Progenitor cell of endocrine pancreas (in vitro differentiated cells): ENCODE measurements at regions not wholly inside any gene's neighbourhood (a gene's known extent, or its start where the extent isn't known, plus 50 kb on each side); places are given as distances from the start of the nearest gene placed in this dataset.

Experiments used
- DNase-seq: peaks from one replicate; pipeline ENCODE4 v3.0.0; 2021; ENCODE audit warnings: low spot score; ENCODE audit not compliant: unreplicated experiment
- H3K27ac Mint-ChIP-seq: 2 replicates; pipeline ENCODE4 v1.8.0; 2021; ENCODE audit warnings: mild to moderate bottlenecking, moderate library complexity, mixed read lengths
- H3K27me3 Mint-ChIP-seq: 2 replicates; pipeline ENCODE4 v1.8.0; 2021; ENCODE audit warnings: mixed read lengths
- H3K36me3 Mint-ChIP-seq: 2 replicates; pipeline ENCODE4 v1.8.0; 2022; ENCODE audit warnings: mixed read lengths; ENCODE audit not compliant: insufficient read depth
- H3K4me1 Mint-ChIP-seq: 2 replicates; pipeline ENCODE4 v1.8.0; 2021; ENCODE audit warnings: low read depth, mixed read lengths
- H3K4me3 Mint-ChIP-seq: 2 replicates; pipeline ENCODE4 v1.8.0; 2021; ENCODE audit warnings: low read depth, mild to moderate bottlenecking, moderate library complexity, mixed read lengths
- H3K9me3 Mint-ChIP-seq: 2 replicates; pipeline ENCODE4 v1.8.0; 2021; ENCODE audit warnings: low read depth, mixed read lengths
- CTCF ChIP-seq: fragments of 200-600 bp; sonication (generic); IDR thresholded peaks from one replicate; pipeline ENCODE4 v1.5.0; 2021; ENCODE audit warnings: antibody characterized with exemption, mild to moderate bottlenecking; ENCODE audit not compliant: unreplicated experiment

- H3K9me3 Mint-ChIP-seq = peaks cover 12% of the 10 kb centered on the region
- peaks cover 23% of the 10 kb centered on the region for H3K4me1 Mint-ChIP-seq
- no peak for TF ChIP-seq CTCF
- H3K36me3 Mint-ChIP-seq = no peaks in the 10 kb centered on the region
- no peak overlapping the region for H3K27ac Mint-ChIP-seq
- H3K4me3 Mint-ChIP-seq = no peak overlapping the region
- DNase-seq = no peak
- peaks cover 3% of the 10 kb centered on the region for H3K27me3 Mint-ChIP-seq
Measured at GRCh38 chrX:68991691-68992345, 163.0 kb downstream of the EFNB1 start.

GRCh38 chrX:68990948-68991347 lies 162.1 kb downstream of the EFNB1 start:
- Mint-ChIP-seq H3K27me3 (peaks cover 3% of the 10 kb centered on the region), H3K4me3 (no peak overlapping the region), H3K36me3 (no peaks in the 10 kb centered on the region), H3K27ac (no peak overlapping the region), H3K4me1 (peaks cover 23% of the 10 kb centered on the region), H3K9me3 (peaks cover 12% of the 10 kb centered on the region)
- DNase-seq = no peak
- no peak for TF ChIP-seq CTCF

GRCh38 chrX:68989865-68990606 lies 161.2 kb downstream of the EFNB1 start:
- Mint-ChIP-seq H3K4me1 (peaks cover 28% of the 10 kb centered on the region), H3K4me3 (no peak overlapping the region), H3K27me3 (peaks cover 3% of the 10 kb centered on the region), H3K9me3 (peaks cover 14% of the 10 kb centered on the region), H3K36me3 (no peaks in the 10 kb centered on the region), H3K27ac (peak overlapping the region; percentile 76)
- no peak for TF ChIP-seq CTCF
- peak; percentile 51 for DNase-seq

GRCh38 chrX:68989456-68989855 lies 160.6 kb downstream of the EFNB1 start:
- DNase-seq = no peak
- Mint-ChIP-seq H3K9me3 (peaks cover 20% of the 10 kb centered on the region), H3K36me3 (no peaks in the 10 kb centered on the region), H3K27ac (no peak overlapping the region), H3K27me3 (peaks cover 3% of the 10 kb centered on the region), H3K4me1 (peaks cover 29% of the 10 kb centered on the region), H3K4me3 (no peak overlapping the region)
- no peak for TF ChIP-seq CTCF

- peaks cover 22% of the 10 kb centered on the region for H3K9me3 Mint-ChIP-seq
- no peak for DNase-seq
- peaks cover 3% of the 10 kb centered on the region for H3K27me3 Mint-ChIP-seq
- H3K36me3 Mint-ChIP-seq = no peaks in the 10 kb centered on the region
- H3K4me1 Mint-ChIP-seq = peaks cover 29% of the 10 kb centered on the region
- H3K4me3 Mint-ChIP-seq = no peak overlapping the region
- no peak for TF ChIP-seq CTCF
- H3K27ac Mint-ChIP-seq = no peak overlapping the region
Measured at GRCh38 chrX:68988865-68989264, 160.0 kb downstream of the EFNB1 start.
